CD4-positive, CD25-positive, alpha-beta regulatory T cell (primary cell): ENCODE measurements at regions not wholly inside any gene's neighbourhood (a gene's known extent, or its start where the extent isn't known, plus 50 kb on each side); places are given as distances from the start of the nearest gene placed in this dataset.
"Not testable (repeated sequence)": the region's sequence is repeated elsewhere in the genome, so short reads cannot be mapped to it uniquely, and the experiment has no call there.

Experiments
- ATAC-seq, 2 donors: fragments of 150-1000 bp; cut with Tn5 transposase; one replicate each; pipeline ENCODE4 v1.10.0; 2021; ENCODE audit warnings: low read depth in 2 of 2, moderate number of reproducible peaks in 2 of 2, moderate library complexity in 1 of 2
- DNase-seq, 3 donors: peaks; one replicate each; pipeline versions ENCODE4 v3.0.0 to v3.0.0-alpha.2; 2012 to 2022; ENCODE audit warnings: mixed read lengths in 1 of 3
- H3K27ac ChIP-seq: one replicate; pipeline ENCODE4 v1.7.0; 2013; ENCODE audit warnings: mild to moderate bottlenecking, low read length; ENCODE audit not compliant: insufficient read depth, poor library complexity, severe bottlenecking
- H3K27me3 ChIP-seq: one replicate; pipeline ENCODE4 v1.7.0; 2013; ENCODE audit warnings: low read length; ENCODE audit not compliant: control insufficient read depth, insufficient read depth
- H3K36me3 ChIP-seq: one replicate; pipeline ENCODE4 v1.7.0; 2013; ENCODE audit warnings: mild to moderate bottlenecking, low read length, moderate library complexity; ENCODE audit not compliant: control insufficient read depth, insufficient read depth
- H3K4me1 ChIP-seq: 2 replicates; pipeline ENCODE4 v1.7.0; 2013; ENCODE audit warnings: mild to moderate bottlenecking, low read length; ENCODE audit not compliant: insufficient read depth, control insufficient read depth, poor library complexity, severe bottlenecking
- H3K4me3 ChIP-seq: one replicate; pipeline ENCODE4 v1.7.0; 2013; ENCODE audit warnings: low read depth, mild to moderate bottlenecking, low read length, moderate library complexity
- H3K9me3 ChIP-seq, 2 experiments: 1 replicate in 1 of 2; 2 replicates in 1 of 2; pipeline ENCODE4 v1.7.0; 2013; ENCODE audit warnings: low read length in 2 of 2, mild to moderate bottlenecking in 1 of 2, moderate library complexity in 1 of 2; ENCODE audit not compliant: control insufficient read depth in 2 of 2
- H3K27ac Mint-ChIP-seq, 3 donors: one replicate each; pipeline ENCODE4 v1.8.0; 2020 to 2022; ENCODE audit warnings: mild to moderate bottlenecking in 3 of 3, mixed read lengths in 3 of 3, moderate library complexity in 2 of 3
- H3K27me3 Mint-ChIP-seq: one replicate; pipeline ENCODE4 v1.8.0; 2022; ENCODE audit warnings: mild to moderate bottlenecking, mixed read lengths
- H3K36me3 Mint-ChIP-seq: one replicate; pipeline ENCODE4 v1.8.0; 2020; ENCODE audit warnings: mixed read lengths
- H3K4me1 Mint-ChIP-seq, 4 donors: one replicate each; pipeline ENCODE4 v1.8.0; 2020 to 2022; ENCODE audit warnings: mixed read lengths in 4 of 4, mild to moderate bottlenecking in 1 of 4
- H3K4me3 Mint-ChIP-seq, 4 donors: one replicate each; pipeline ENCODE4 v1.8.0; 2020 to 2022; ENCODE audit warnings: mild to moderate bottlenecking in 4 of 4, mixed read lengths in 4 of 4, moderate library complexity in 3 of 4
- H3K9me3 Mint-ChIP-seq, 7 donors: one replicate each; pipeline ENCODE4 v1.8.0; 2020 to 2022; ENCODE audit warnings: mixed read lengths in 7 of 7, mild to moderate bottlenecking in 3 of 7, moderate library complexity in 2 of 7

DNA sequence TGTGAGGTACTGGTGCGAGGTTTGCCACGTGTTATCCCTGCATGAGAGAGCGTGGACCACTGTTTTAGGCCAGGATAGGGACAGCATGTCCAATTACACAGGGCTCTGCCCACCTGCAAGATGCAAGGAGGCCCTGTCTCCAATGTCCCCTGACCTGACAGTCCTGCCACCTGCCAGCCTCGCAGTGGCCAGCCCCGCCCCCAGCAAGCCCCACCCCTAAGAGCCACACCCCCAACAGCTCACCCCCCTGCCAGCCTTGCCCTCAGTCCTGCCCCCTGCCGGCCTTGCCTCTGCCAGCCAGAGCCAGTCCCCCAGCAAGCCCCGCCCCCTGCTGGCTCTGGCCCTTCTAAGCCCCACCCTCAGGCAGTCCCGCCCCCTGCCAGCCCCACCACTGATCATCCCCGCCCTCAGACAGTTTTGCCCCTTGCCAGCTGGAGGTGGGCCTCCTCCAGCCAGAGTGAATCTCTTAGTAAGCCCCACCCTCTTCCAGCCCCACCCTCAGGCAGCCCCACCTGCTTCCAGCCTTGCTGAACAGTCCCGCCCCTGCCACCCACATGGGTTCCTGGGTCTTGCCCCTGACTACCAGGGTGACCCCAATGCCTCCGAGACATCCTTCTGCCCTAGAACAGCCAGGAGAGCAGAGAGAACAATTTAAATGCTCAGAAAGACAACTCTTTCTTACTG lies 62.3 kb upstream of the DPP6 start:
- not testable (repeated sequence) for H3K27ac ChIP-seq, H3K4me3 ChIP-seq, H3K36me3 ChIP-seq, H3K4me1 Mint-ChIP-seq, H3K9me3 Mint-ChIP-seq, H3K4me1 ChIP-seq, H3K36me3 Mint-ChIP-seq, H3K4me3 Mint-ChIP-seq, H3K27me3 Mint-ChIP-seq, ATAC-seq, H3K27me3 ChIP-seq, DNase-seq, H3K9me3 ChIP-seq, H3K27ac Mint-ChIP-seq

DNA sequence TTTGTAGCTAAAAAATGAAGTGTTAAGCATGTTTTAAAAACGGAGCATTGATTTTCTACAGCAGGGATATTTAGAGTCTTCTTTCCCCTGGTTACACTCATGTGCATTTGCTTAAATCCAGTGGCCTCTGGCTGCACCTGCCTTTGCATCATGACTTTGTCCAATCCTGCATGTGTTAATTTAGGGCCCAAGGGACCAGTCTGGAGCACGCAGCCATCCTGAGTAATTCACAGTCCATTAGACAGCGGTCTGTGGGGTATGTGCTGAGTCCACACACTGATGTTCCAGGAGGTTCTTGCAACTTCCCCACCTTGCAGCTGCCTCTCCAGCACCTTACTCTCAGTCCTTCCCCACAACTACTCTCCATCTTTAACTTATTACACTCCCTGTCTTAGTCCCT lies 60.7 kb upstream of the DPP6 start:
- H3K36me3 Mint-ChIP-seq: not testable (repeated sequence)

GRCh38 chr7:153993402-153993801 lies 58.8 kb upstream of the DPP6 start:
- not testable (repeated sequence) for H3K4me3 Mint-ChIP-seq, H3K36me3 Mint-ChIP-seq, ATAC-seq, H3K9me3 ChIP-seq, H3K9me3 Mint-ChIP-seq, H3K4me3 ChIP-seq, H3K27me3 Mint-ChIP-seq, H3K4me1 ChIP-seq, H3K4me1 Mint-ChIP-seq, H3K27ac ChIP-seq, H3K27ac Mint-ChIP-seq, H3K36me3 ChIP-seq, DNase-seq, H3K27me3 ChIP-seq

More for the DNA sequence above, 60.7 kb upstream of the DPP6 start:
- not testable (repeated sequence) for DNase-seq, H3K4me3 Mint-ChIP-seq, H3K36me3 ChIP-seq, H3K27me3 ChIP-seq, H3K4me1 ChIP-seq, ATAC-seq, H3K4me3 ChIP-seq, H3K27ac Mint-ChIP-seq, H3K27me3 Mint-ChIP-seq, H3K9me3 Mint-ChIP-seq, H3K9me3 ChIP-seq, H3K27ac ChIP-seq, H3K4me1 Mint-ChIP-seq

DNA sequence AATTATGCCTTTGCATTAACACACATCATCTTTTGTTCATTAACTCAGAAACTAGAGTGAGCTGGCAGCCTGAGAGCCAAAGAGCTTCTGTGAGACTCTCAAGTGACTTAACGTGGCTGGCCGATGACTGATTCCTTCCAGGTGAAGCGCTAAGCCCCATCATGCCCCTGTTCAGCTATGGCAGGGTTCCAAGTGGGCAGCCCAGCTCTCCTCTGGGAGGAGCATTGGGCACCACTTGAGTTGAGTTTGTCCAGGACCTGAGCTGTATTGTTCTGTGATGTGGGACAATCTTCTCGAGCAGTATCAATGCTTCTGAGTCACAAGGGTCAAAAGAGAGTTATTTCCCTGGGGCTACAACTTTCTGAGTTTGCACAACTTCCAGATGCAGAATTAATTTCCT lies 53.3 kb upstream of the DPP6 start:
- not testable (repeated sequence) for H3K27me3 ChIP-seq, H3K4me3 ChIP-seq, H3K27me3 Mint-ChIP-seq, H3K9me3 Mint-ChIP-seq, ATAC-seq, H3K4me1 ChIP-seq, H3K27ac Mint-ChIP-seq, H3K9me3 ChIP-seq, DNase-seq, H3K27ac ChIP-seq, H3K4me3 Mint-ChIP-seq, H3K36me3 Mint-ChIP-seq, H3K4me1 Mint-ChIP-seq, H3K36me3 ChIP-seq
